ENCODE measurements at regions not wholly inside any gene's neighbourhood (a gene's known extent, or its start where the extent isn't known, plus 50 kb on each side); places are given as distances from the start of the nearest gene placed in this dataset.

- no peak overlapping the region for H2AK5ac ChIP-seq (ENCODE audit: low read length)
- no peak overlapping the region for H3K23ac ChIP-seq (ENCODE audit: low read length)
- H3K4me1 ChIP-seq (ENCODE audit: control insufficient read depth in 1 of 2, insufficient read depth in 2 of 2, low read length in 2 of 2), result no peaks in the 10 kb centered on the region
- H2BK5ac ChIP-seq (ENCODE audit: low read depth, low read length, poor library complexity), result no peak overlapping the region
- no peaks in the 10 kb centered on the region for H3K36me3 ChIP-seq (ENCODE audit: control insufficient read depth in 1 of 2, insufficient read depth in 2 of 2, low read length in 2 of 2)
- no peak overlapping the region for H3K4ac ChIP-seq (ENCODE audit: low read depth, low read length)
- H4K12ac ChIP-seq (ENCODE audit: low read depth, low read length), result no peak overlapping the region
- H3K18ac ChIP-seq (ENCODE audit: low read length), result no peak overlapping the region
- H3K27ac ChIP-seq (ENCODE audit: low read depth, low read length), result peak overlapping the region; percentile 21
- WGBS (ENCODE audit: extremely low coverage, insufficient coverage, insufficient read length), result no CpG with 5 or more reads among the region's 1 CpG
- no peak overlapping the region for H2BK12ac ChIP-seq (ENCODE audit: low read length)
- H4K8ac ChIP-seq (ENCODE audit: low read depth, low read length), result no peak overlapping the region
- no peaks in the 10 kb centered on the region for H3K79me1 ChIP-seq (ENCODE audit: low read length)
- no peak overlapping the region for H3K14ac ChIP-seq (ENCODE audit: low read length)
- no peak overlapping the region for H2BK120ac ChIP-seq (ENCODE audit: insufficient read depth, low read length, poor library complexity)
- no peak overlapping the region for H4K91ac ChIP-seq (ENCODE audit: low read depth, low read length)
- no peaks in the 10 kb centered on the region for H3K9me3 ChIP-seq (ENCODE audit: insufficient read depth, low read depth, low read length)
- H2AFZ ChIP-seq (ENCODE audit: insufficient read depth, low read length, poor library complexity), result no peak overlapping the region
- H3K4me3 ChIP-seq (ENCODE audit: low read depth, low read length), result no peak overlapping the region
- no peak for DNase-seq
- H3K27me3 ChIP-seq (ENCODE audit: insufficient read depth, low read length), result no peaks in the 10 kb centered on the region
- no peaks in the 10 kb centered on the region for H3K79me2 ChIP-seq (ENCODE audit: control insufficient read depth, insufficient read depth, low read length, poor library complexity)
- H3K4me2 ChIP-seq (ENCODE audit: low read length), result no peak overlapping the region
- H3K9ac ChIP-seq (ENCODE audit: low read length), result no peak overlapping the region
Measured at GRCh38 chr3:66142079-66142478, 78.7 kb upstream of the SLC25A26 start.

GRCh38 chr3:66140743-66141372 lies 79.9 kb upstream of the SLC25A26 start:
- no peak for DNase-seq

DNA sequence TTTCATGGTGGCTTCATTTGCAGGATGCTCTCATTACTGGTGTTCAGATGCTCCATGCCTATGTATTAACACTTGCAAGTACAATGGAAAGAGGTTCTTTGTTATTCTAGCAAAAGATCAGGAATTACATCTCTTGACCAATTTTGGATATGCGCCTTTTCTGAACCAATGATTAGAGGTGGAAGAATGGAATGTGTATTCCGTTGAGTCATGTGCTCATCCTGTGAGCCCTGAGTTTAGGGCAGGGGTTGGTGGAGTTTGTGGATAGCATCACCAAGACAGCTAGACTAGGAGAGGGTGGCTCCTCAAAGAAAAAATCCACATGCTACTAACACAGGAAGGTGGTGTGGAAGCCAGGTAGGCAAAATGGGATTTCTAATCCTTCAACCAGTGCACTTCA lies 80.7 kb upstream of the SLC25A26 start:
- no peak overlapping the region for H3K23ac ChIP-seq (ENCODE audit: low read length)
- H3K27ac ChIP-seq (ENCODE audit: low read depth, low read length), result no peak overlapping the region
- H3K79me1 ChIP-seq (ENCODE audit: low read length), result no peaks in the 10 kb centered on the region
- H4K12ac ChIP-seq (ENCODE audit: low read depth, low read length), result no peak overlapping the region
- no peak overlapping the region for H2BK12ac ChIP-seq (ENCODE audit: low read length)
- no CpG with 5 or more reads among the region's 2 CpGs for WGBS (ENCODE audit: extremely low coverage, insufficient coverage, insufficient read length)
- H3K14ac ChIP-seq (ENCODE audit: low read length), result no peak overlapping the region
- H3K9ac ChIP-seq (ENCODE audit: low read length), result no peak overlapping the region
- H3K4me1 ChIP-seq (ENCODE audit: control insufficient read depth in 1 of 2, insufficient read depth in 2 of 2, low read length in 2 of 2), result no peaks in the 10 kb centered on the region
- no peaks in the 10 kb centered on the region for H3K9me3 ChIP-seq (ENCODE audit: insufficient read depth, low read depth, low read length)
- H2AFZ ChIP-seq (ENCODE audit: insufficient read depth, low read length, poor library complexity), result no peak overlapping the region
- H2BK120ac ChIP-seq (ENCODE audit: insufficient read depth, low read length, poor library complexity), result no peak overlapping the region
- no peak overlapping the region for H3K18ac ChIP-seq (ENCODE audit: low read length)
- H3K36me3 ChIP-seq (ENCODE audit: control insufficient read depth in 1 of 2, insufficient read depth in 2 of 2, low read length in 2 of 2), result no peaks in the 10 kb centered on the region
- no peak overlapping the region for H3K4ac ChIP-seq (ENCODE audit: low read depth, low read length)
- no peak overlapping the region for H2BK5ac ChIP-seq (ENCODE audit: low read depth, low read length, poor library complexity)
- H4K91ac ChIP-seq (ENCODE audit: low read depth, low read length), result no peak overlapping the region
- no peak overlapping the region for H3K4me3 ChIP-seq (ENCODE audit: low read depth, low read length)
- no peak overlapping the region for H2AK5ac ChIP-seq (ENCODE audit: low read length)
- no peak overlapping the region for H3K4me2 ChIP-seq (ENCODE audit: low read length)
- no peaks in the 10 kb centered on the region for H3K27me3 ChIP-seq (ENCODE audit: insufficient read depth, low read length)
- DNase-seq, result no peak
- H3K79me2 ChIP-seq (ENCODE audit: control insufficient read depth, insufficient read depth, low read length, poor library complexity), result no peaks in the 10 kb centered on the region
- H4K8ac ChIP-seq (ENCODE audit: low read depth, low read length), result no peak overlapping the region

More at GRCh38 chr3:66140743-66141372, 79.9 kb upstream of the SLC25A26 start:
- H2BK5ac ChIP-seq (ENCODE audit: low read depth, low read length, poor library complexity), result no peak overlapping the region
- no CpG with 5 or more reads among the region's 7 CpGs for WGBS (ENCODE audit: extremely low coverage, insufficient coverage, insufficient read length)
- no peak overlapping the region for H4K8ac ChIP-seq (ENCODE audit: low read depth, low read length)
- no peak overlapping the region for H3K9ac ChIP-seq (ENCODE audit: low read length)
- no peak overlapping the region for H4K12ac ChIP-seq (ENCODE audit: low read depth, low read length)
- no peak overlapping the region for H3K14ac ChIP-seq (ENCODE audit: low read length)
- no peak overlapping the region for H2BK120ac ChIP-seq (ENCODE audit: insufficient read depth, low read length, poor library complexity)
- no peak overlapping the region for H2AFZ ChIP-seq (ENCODE audit: insufficient read depth, low read length, poor library complexity)
- no peaks in the 10 kb centered on the region for H3K27me3 ChIP-seq (ENCODE audit: insufficient read depth, low read length)
- no peaks in the 10 kb centered on the region for H3K79me2 ChIP-seq (ENCODE audit: control insufficient read depth, insufficient read depth, low read length, poor library complexity)
- H3K4me2 ChIP-seq (ENCODE audit: low read length), result no peak overlapping the region
- H2BK12ac ChIP-seq (ENCODE audit: low read length), result no peak overlapping the region
- H3K4ac ChIP-seq (ENCODE audit: low read depth, low read length), result no peak overlapping the region
- H3K36me3 ChIP-seq (ENCODE audit: control insufficient read depth in 1 of 2, insufficient read depth in 2 of 2, low read length in 2 of 2), result no peaks in the 10 kb centered on the region
- no peak overlapping the region for H3K23ac ChIP-seq (ENCODE audit: low read length)
- H2AK5ac ChIP-seq (ENCODE audit: low read length), result no peak overlapping the region
- H3K18ac ChIP-seq (ENCODE audit: low read length), result no peak overlapping the region
- H3K9me3 ChIP-seq (ENCODE audit: insufficient read depth, low read depth, low read length), result no peaks in the 10 kb centered on the region
- H3K79me1 ChIP-seq (ENCODE audit: low read length), result no peaks in the 10 kb centered on the region
- no peak overlapping the region for H3K27ac ChIP-seq (ENCODE audit: low read depth, low read length)
- no peak overlapping the region for H3K4me3 ChIP-seq (ENCODE audit: low read depth, low read length)
- no peaks in the 10 kb centered on the region for H3K4me1 ChIP-seq (ENCODE audit: control insufficient read depth in 1 of 2, insufficient read depth in 2 of 2, low read length in 2 of 2)
- H4K91ac ChIP-seq (ENCODE audit: low read depth, low read length), result no peak overlapping the region

GRCh38 chr3:66139415-66139814 lies 81.4 kb upstream of the SLC25A26 start:
- Histone ChIP-seq H3K4me2 (ENCODE audit: low read length) (no peak overlapping the region), H2BK5ac (ENCODE audit: low read depth, low read length, poor library complexity) (no peak overlapping the region), H3K27me3 (ENCODE audit: insufficient read depth, low read length) (no peaks in the 10 kb centered on the region), H3K14ac (ENCODE audit: low read length) (no peak overlapping the region), H2AFZ (ENCODE audit: insufficient read depth, low read length, poor library complexity) (no peak overlapping the region), H3K4ac (ENCODE audit: low read depth, low read length) (no peak overlapping the region), H3K4me1 (ENCODE audit: control insufficient read depth in 1 of 2, insufficient read depth in 2 of 2, low read length in 2 of 2) (no peaks in the 10 kb centered on the region), H2BK12ac (ENCODE audit: low read length) (no peak overlapping the region), H4K91ac (ENCODE audit: low read depth, low read length) (no peak overlapping the region), H3K36me3 (ENCODE audit: control insufficient read depth in 1 of 2, insufficient read depth in 2 of 2, low read length in 2 of 2) (no peaks in the 10 kb centered on the region), H3K27ac (ENCODE audit: low read depth, low read length) (no peak overlapping the region), H3K79me2 (ENCODE audit: control insufficient read depth, insufficient read depth, low read length, poor library complexity) (no peaks in the 10 kb centered on the region), H4K8ac (ENCODE audit: low read depth, low read length) (no peak overlapping the region), H2BK120ac (ENCODE audit: insufficient read depth, low read length, poor library complexity) (no peak overlapping the region), H3K79me1 (ENCODE audit: low read length) (no peaks in the 10 kb centered on the region), H3K23ac (ENCODE audit: low read length) (no peak overlapping the region), H3K4me3 (ENCODE audit: low read depth, low read length) (no peak overlapping the region), H3K18ac (ENCODE audit: low read length) (no peak overlapping the region), H3K9ac (ENCODE audit: low read length) (no peak overlapping the region), H3K9me3 (ENCODE audit: insufficient read depth, low read depth, low read length) (no peaks in the 10 kb centered on the region), H4K12ac (ENCODE audit: low read depth, low read length) (no peak overlapping the region), H2AK5ac (ENCODE audit: low read length) (no peak overlapping the region)
- no CpG with 5 or more reads among the region's 5 CpGs for WGBS (ENCODE audit: extremely low coverage, insufficient coverage, insufficient read length)
- DNase-seq, result no peak

Measured in trophoblast cell (in vitro differentiated cells and primary cell).